Tibial nerve (tissue), 4 donors: ENCODE measurements at regions not wholly inside any gene's neighbourhood (a gene's known extent, or its start where the extent isn't known, plus 50 kb on each side); places are given as distances from the start of the nearest gene placed in this dataset.

Experiments used
- EP300 ChIP-seq, 2 donors: sonication (generic); formaldehyde crosslinking; IDR thresholded peaks; one replicate each; pipeline ENCODE4 v1.6.1; 2017; ENCODE audit warnings: antibody characterized with exemption in 2 of 2, mild to moderate bottlenecking in 1 of 2
- POLR2A ChIP-seq, 2 donors: fragments of 450-650 bp; IDR thresholded peaks; one replicate each; pipeline ENCODE4 v1.6.1; 2017; ENCODE audit warnings: antibody characterized with exemption in 2 of 2, mild to moderate bottlenecking in 2 of 2, moderate library complexity in 2 of 2
- TF ChIP-seq, protein P1 (sequence below), 5 experiments: fragments of 200-600 bp in 3 of 5; fragments of 450-650 bp in 2 of 5; sonication (generic) in 3 of 5; IDR thresholded peaks; one replicate each; pipeline ENCODE4 v1.5.1; 2016 to 2019; ENCODE audit warnings: antibody characterized with exemption in 5 of 5, mild to moderate bottlenecking in 3 of 5, moderate library complexity in 2 of 5

DNA sequence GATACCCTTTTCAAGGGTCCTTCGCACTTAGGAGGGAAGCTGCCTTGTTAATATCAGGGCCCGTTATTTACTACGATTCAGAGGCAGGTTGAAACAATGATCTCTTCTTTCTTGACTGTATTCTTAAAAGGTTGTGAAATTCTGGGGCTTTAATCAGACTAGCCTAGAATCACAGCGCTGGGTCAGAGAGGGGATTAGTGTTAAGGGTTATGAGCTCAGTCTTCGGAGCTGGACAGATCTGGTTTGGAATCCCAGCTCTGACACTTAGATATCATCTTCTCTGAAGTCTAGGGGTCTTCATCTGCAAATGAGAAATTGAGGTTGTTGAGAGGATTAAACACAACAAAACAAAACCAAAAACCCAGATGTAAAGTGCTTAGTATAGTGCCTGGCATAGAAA is 77.4 kb downstream of the CD83 start:
- TF ChIP-seq, protein P1, sequence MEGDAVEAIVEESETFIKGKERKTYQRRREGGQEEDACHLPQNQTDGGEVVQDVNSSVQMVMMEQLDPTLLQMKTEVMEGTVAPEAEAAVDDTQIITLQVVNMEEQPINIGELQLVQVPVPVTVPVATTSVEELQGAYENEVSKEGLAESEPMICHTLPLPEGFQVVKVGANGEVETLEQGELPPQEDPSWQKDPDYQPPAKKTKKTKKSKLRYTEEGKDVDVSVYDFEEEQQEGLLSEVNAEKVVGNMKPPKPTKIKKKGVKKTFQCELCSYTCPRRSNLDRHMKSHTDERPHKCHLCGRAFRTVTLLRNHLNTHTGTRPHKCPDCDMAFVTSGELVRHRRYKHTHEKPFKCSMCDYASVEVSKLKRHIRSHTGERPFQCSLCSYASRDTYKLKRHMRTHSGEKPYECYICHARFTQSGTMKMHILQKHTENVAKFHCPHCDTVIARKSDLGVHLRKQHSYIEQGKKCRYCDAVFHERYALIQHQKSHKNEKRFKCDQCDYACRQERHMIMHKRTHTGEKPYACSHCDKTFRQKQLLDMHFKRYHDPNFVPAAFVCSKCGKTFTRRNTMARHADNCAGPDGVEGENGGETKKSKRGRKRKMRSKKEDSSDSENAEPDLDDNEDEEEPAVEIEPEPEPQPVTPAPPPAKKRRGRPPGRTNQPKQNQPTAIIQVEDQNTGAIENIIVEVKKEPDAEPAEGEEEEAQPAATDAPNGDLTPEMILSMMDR (IDR thresholded peaks at IDR 0.05) = no peak
- TF ChIP-seq EP300 (IDR thresholded peaks at IDR 0.05) (no peak), POLR2A (IDR thresholded peaks at IDR 0.05) (no peak)
